AG09319 (cell line): ENCODE measurements at regions not wholly inside any gene's neighbourhood (a gene's known extent, or its start where the extent isn't known, plus 50 kb on each side); places are given as distances from the start of the nearest gene placed in this dataset.

Source experiments
- DNase-seq: peaks from one replicate; pipeline ENCODE4 v3.0.0-alpha.2; 2010; ENCODE audit warnings: low read depth; ENCODE audit errors: extremely low read depth
- CTCF ChIP-seq: IDR thresholded peaks from 2 replicates; pipeline ENCODE4 v1.5.1; 2011; ENCODE audit warnings: low read depth, mild to moderate bottlenecking, inconsistent platforms, low read length, moderate library complexity

DNA sequence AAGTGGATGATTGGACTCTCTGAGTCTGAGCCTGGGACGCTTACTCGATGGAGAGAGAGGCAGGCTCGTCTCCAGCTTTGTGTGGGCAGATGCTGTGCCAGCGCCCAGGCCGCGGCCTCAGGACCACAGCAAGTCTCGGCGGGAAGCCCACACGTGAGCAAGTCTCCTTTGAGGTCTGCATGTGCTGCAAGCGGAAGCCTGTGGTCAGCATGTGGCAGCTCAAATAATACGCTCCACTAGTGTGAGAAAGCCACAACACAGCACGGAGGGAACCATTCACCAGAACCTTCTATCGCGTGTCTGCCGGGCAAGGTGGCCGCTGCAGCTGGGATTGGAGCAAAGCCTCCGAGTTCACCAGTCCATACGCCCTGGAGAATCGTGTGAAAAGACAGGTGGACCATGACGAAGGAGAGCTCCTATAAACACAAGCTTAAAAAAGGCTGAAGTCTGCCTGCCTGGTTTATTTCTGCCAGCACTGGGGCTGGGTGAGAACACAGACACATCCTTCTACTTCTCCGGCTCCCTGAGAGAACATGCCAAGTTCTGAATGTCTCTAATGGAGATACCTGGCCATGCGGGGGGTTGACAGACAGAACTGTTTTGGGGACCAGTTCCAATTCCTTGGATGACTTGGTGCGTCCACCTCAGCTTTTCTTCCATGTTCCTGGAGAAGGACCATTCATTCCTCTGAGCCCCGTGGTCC, 82.0 kb upstream of the LRIG1 start:
- TF ChIP-seq CTCF, result no peak
- peak; percentile 36 for DNase-seq

- no peak for DNase-seq
- no peak for TF ChIP-seq CTCF
Observed at GRCh38 chr3:66583424-66584040, 82.7 kb upstream of the LRIG1 start.

- DNase-seq, result no peak
Observed at GRCh38 chr3:66585520-66586095, 84.8 kb upstream of the LRIG1 start.

GRCh38 chr3:66586853-66587252, 86.0 kb upstream of the LRIG1 start:
- no peak for TF ChIP-seq CTCF
- DNase-seq, result no peak

More at GRCh38 chr3:66585520-66586095, 84.8 kb upstream of the LRIG1 start:
- TF ChIP-seq CTCF, result no peak

DNA sequence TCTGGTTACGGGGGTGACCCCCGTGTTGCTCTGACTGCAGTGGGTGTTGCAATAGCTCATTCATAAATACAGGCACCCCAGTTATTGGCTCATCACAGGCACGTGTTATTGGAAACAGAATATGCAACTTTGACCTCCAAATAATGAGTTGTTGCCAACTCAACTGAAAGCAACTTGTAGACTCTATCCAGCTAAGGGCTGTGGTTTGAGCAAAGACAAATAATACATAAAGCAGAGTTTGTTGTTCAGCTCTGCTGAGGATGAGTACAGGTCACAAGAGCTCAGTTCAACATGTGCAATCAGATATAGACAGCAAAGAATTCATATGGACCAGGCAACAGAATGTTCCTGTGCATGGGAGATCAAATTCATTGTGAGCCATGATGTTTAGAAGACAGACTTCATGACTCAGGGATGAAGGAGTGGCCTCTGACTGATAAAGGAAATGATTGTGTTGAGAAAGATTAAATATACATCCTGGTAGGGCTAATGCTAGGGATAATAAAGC, 87.6 kb upstream of the LRIG1 start:
- DNase-seq, result no peak
- no peak for TF ChIP-seq CTCF

GRCh38 chr3:66592016-66592761, 91.4 kb upstream of the LRIG1 start:
- no peak for DNase-seq
- no peak for TF ChIP-seq CTCF
